Loucy (cell line): ENCODE measurements at regions not wholly inside any gene's neighbourhood (a gene's known extent, or its start where the extent isn't known, plus 50 kb on each side); places are given as distances from the start of the nearest gene placed in this dataset.

Experiments used
- H2AFZ ChIP-seq: fragments of 200-600 bp; sonication (generic); 2 replicates; pipeline ENCODE4 v1.6.0; 2016; ENCODE audit warnings: antibody characterized with exemption, mild to moderate bottlenecking, low read length, moderate library complexity
- H3F3A ChIP-seq: fragments of 200-600 bp; 2 replicates; pipeline ENCODE4 v1.6.0; 2016; ENCODE audit warnings: antibody characterized with exemption, low read depth, mild to moderate bottlenecking
- H3K27me3 ChIP-seq: fragments of 200-600 bp; sonication (generic); 2 replicates; pipeline ENCODE4 v1.6.1; 2014; ENCODE audit warnings: low read length, mild to moderate bottlenecking; ENCODE audit not compliant: insufficient read depth, poor library complexity, severe bottlenecking
- H3K36me3 ChIP-seq: fragments of 200-600 bp; sonication (generic); 2 replicates; pipeline ENCODE4 v1.6.1; 2016; ENCODE audit warnings: low read length; ENCODE audit not compliant: insufficient read depth
- H3K4me1 ChIP-seq: fragments of 200-600 bp; sonication (generic); 2 replicates; pipeline ENCODE4 v1.5.1; 2014; ENCODE audit warnings: low read length, mild to moderate bottlenecking; ENCODE audit not compliant: insufficient read depth, poor library complexity, severe bottlenecking
- H3K4me2 ChIP-seq: fragments of 200-600 bp; sonication (generic); 2 replicates; pipeline ENCODE4 v1.6.0; 2014; ENCODE audit warnings: antibody characterized with exemption, low read length, low read depth, mild to moderate bottlenecking; ENCODE audit not compliant: poor library complexity, severe bottlenecking
- H3K4me3 ChIP-seq: fragments of 200-600 bp; sonication (generic); 2 replicates; pipeline ENCODE4 v1.5.1; 2014; ENCODE audit warnings: low read length, mild to moderate bottlenecking, mixed read lengths; ENCODE audit not compliant: poor library complexity, severe bottlenecking
- H3K79me2 ChIP-seq: fragments of 200-600 bp; sonication (generic); 2 replicates; pipeline ENCODE4 v1.6.1; 2014; ENCODE audit warnings: low read length; ENCODE audit not compliant: insufficient read depth
- H3K9ac ChIP-seq: fragments of 200-600 bp; sonication (generic); 2 replicates; pipeline ENCODE4 v1.6.0; 2014; ENCODE audit warnings: mild to moderate bottlenecking, low read depth, low read length, moderate library complexity; ENCODE audit not compliant: poor library complexity, severe bottlenecking
- H3K9me2 ChIP-seq: fragments of 200-600 bp; sonication (generic); replicated peaks from 2 replicates; pipeline ENCODE4 v1.6.1; 2016; ENCODE audit warnings: low read depth, low read length, mixed read lengths
- H3K9me3 ChIP-seq: fragments of 200-600 bp; sonication (generic); 2 replicates; pipeline ENCODE4 v1.6.1; 2014; ENCODE audit warnings: mild to moderate bottlenecking, antibody characterized with exemption, low read length, low read depth; ENCODE audit not compliant: insufficient read depth
- H4K20me1 ChIP-seq: fragments of 200-600 bp; sonication (generic); 2 replicates; pipeline ENCODE4 v1.6.0; 2014; ENCODE audit warnings: antibody characterized with exemption, low read length, mild to moderate bottlenecking; ENCODE audit not compliant: insufficient read depth, poor library complexity, severe bottlenecking
- EZH2phosphoT487 ChIP-seq: fragments of 200-600 bp; IDR thresholded peaks from 2 replicates; pipeline ENCODE4 v1.6.1; 2018; ENCODE audit warnings: antibody characterized with exemption, mild to moderate bottlenecking, moderate library complexity, borderline replicate concordance
- TF ChIP-seq, protein P1 (sequence below): fragments of 200-600 bp; sonication (generic); conservative IDR thresholded peaks from 2 replicates; pipeline ENCODE4 v1.5.1; 2014; ENCODE audit warnings: mild to moderate bottlenecking, antibody characterized with exemption, low read length

- Histone ChIP-seq H3K4me2 (no peak overlapping the region), H4K20me1 (no peaks in the 10 kb centered on the region), H3K9me2 (no peaks in the 10 kb centered on the region), H3K36me3 (no peaks in the 10 kb centered on the region), H3K4me1 (peaks cover 6% of the 10 kb centered on the region), H3K4me3 (no peak overlapping the region), H2AFZ (no peak overlapping the region), H3F3A (no peaks in the 10 kb centered on the region), H3K9me3 (no peaks in the 10 kb centered on the region), H3K79me2 (no peaks in the 10 kb centered on the region), H3K9ac (no peak overlapping the region), H3K27me3 (no peaks in the 10 kb centered on the region)
- TF ChIP-seq, protein P1, sequence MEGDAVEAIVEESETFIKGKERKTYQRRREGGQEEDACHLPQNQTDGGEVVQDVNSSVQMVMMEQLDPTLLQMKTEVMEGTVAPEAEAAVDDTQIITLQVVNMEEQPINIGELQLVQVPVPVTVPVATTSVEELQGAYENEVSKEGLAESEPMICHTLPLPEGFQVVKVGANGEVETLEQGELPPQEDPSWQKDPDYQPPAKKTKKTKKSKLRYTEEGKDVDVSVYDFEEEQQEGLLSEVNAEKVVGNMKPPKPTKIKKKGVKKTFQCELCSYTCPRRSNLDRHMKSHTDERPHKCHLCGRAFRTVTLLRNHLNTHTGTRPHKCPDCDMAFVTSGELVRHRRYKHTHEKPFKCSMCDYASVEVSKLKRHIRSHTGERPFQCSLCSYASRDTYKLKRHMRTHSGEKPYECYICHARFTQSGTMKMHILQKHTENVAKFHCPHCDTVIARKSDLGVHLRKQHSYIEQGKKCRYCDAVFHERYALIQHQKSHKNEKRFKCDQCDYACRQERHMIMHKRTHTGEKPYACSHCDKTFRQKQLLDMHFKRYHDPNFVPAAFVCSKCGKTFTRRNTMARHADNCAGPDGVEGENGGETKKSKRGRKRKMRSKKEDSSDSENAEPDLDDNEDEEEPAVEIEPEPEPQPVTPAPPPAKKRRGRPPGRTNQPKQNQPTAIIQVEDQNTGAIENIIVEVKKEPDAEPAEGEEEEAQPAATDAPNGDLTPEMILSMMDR = no peak
- TF ChIP-seq EZH2phosphoT487 = no peak
Measured at GRCh38 chr6:81326881-81327561, 425.5 kb downstream of the TENT5A start.

DNA sequence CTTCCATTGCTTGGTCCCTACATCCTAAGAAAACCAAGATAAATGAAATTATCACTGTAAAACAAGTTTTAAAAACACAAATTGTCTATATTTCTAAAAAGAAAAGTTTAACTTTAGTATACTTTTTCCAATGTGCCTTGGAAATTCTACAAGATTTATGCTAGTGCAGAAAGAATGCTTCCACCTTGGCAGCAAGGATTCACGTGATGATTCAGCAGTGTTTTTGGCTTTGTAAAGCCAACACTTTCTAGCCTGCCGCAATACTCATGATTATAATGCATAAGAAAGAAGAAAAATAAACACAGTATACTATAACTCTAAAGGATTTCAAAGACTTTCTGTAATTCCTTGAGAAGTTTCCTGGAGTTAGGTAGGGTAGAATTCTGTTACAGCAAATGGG, 442.7 kb downstream of the TENT5A start:
- no peaks in the 10 kb centered on the region for H3K9me2 ChIP-seq
- H4K20me1 ChIP-seq = no peaks in the 10 kb centered on the region
- H3K4me2 ChIP-seq = no peak overlapping the region
- H3K79me2 ChIP-seq = no peaks in the 10 kb centered on the region
- no peaks in the 10 kb centered on the region for H3F3A ChIP-seq
- no peak overlapping the region for H3K4me3 ChIP-seq
- no peak for TF ChIP-seq EZH2phosphoT487
- TF ChIP-seq, protein P1 = no peak
- H3K9ac ChIP-seq = no peak overlapping the region
- no peak overlapping the region for H2AFZ ChIP-seq
- H3K27me3 ChIP-seq = no peaks in the 10 kb centered on the region
- H3K9me3 ChIP-seq = no peaks in the 10 kb centered on the region
- peaks cover 1% of the 10 kb centered on the region for H3K4me1 ChIP-seq
- H3K36me3 ChIP-seq = no peaks in the 10 kb centered on the region

- Histone ChIP-seq H3K27me3 (no peaks in the 10 kb centered on the region), H3K9me2 (no peaks in the 10 kb centered on the region), H3K79me2 (no peaks in the 10 kb centered on the region), H3K9me3 (no peaks in the 10 kb centered on the region), H4K20me1 (no peaks in the 10 kb centered on the region), H3K4me1 (peaks cover 8% of the 10 kb centered on the region), H3K4me2 (no peak overlapping the region), H3K4me3 (no peak overlapping the region), H3K36me3 (no peaks in the 10 kb centered on the region), H3F3A (no peaks in the 10 kb centered on the region), H2AFZ (no peak overlapping the region), H3K9ac (no peak overlapping the region)
- TF ChIP-seq EZH2phosphoT487 = no peak
- TF ChIP-seq, protein P1 = no peak
Measured at GRCh38 chr6:81308577-81309279, 443.8 kb downstream of the TENT5A start.
